ENCODE measurements at regions not wholly inside any gene's neighbourhood (a gene's known extent, or its start where the extent isn't known, plus 50 kb on each side); places are given as distances from the start of the nearest gene placed in this dataset.

DNA sequence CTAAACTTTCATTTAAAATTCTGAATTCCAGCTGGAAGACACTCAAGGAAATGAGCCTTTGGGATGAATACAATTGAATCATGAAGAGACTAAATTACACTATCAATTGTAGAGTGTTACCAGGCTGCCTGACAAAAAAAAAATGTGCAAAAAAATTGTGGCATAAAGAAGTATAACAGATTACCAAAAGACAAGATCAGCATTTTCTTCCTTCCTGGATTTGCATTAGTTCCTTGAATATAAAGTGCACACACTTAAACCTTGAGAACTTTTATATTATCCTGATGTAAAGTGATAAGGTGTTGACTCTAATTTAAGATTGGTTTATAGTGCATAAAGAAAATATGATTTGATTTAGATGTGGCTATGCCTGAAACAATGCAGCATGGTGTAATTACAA, 412.7 kb upstream of the KLF6 start:
- TF ChIP-seq, protein P1, sequence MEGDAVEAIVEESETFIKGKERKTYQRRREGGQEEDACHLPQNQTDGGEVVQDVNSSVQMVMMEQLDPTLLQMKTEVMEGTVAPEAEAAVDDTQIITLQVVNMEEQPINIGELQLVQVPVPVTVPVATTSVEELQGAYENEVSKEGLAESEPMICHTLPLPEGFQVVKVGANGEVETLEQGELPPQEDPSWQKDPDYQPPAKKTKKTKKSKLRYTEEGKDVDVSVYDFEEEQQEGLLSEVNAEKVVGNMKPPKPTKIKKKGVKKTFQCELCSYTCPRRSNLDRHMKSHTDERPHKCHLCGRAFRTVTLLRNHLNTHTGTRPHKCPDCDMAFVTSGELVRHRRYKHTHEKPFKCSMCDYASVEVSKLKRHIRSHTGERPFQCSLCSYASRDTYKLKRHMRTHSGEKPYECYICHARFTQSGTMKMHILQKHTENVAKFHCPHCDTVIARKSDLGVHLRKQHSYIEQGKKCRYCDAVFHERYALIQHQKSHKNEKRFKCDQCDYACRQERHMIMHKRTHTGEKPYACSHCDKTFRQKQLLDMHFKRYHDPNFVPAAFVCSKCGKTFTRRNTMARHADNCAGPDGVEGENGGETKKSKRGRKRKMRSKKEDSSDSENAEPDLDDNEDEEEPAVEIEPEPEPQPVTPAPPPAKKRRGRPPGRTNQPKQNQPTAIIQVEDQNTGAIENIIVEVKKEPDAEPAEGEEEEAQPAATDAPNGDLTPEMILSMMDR (IDR thresholded peaks at IDR 0.05; ENCODE audit: poor library complexity): no peak
- TF ChIP-seq EZH2phosphoT487 (IDR thresholded peaks at IDR 0.05; ENCODE audit: low read depth, severe bottlenecking, unreplicated experiment): no peak
